Mesendoderm (in vitro differentiated cells): ENCODE measurements at regions not wholly inside any gene's neighbourhood (a gene's known extent, or its start where the extent isn't known, plus 50 kb on each side); places are given as distances from the start of the nearest gene placed in this dataset.

Experiments
- DNase-seq: peaks from one replicate; pipeline ENCODE4 v3.0.0; 2013
- H2AK5ac ChIP-seq: 2 replicates; pipeline ENCODE4 v1.6.1; 2013; ENCODE audit warnings: low read length, inconsistent platforms
- H2BK120ac ChIP-seq: 2 replicates; pipeline ENCODE4 v1.6.1; 2013; ENCODE audit warnings: low read depth, mild to moderate bottlenecking, low read length, moderate library complexity, mixed read lengths
- H2BK15ac ChIP-seq: replicated peaks from 2 replicates; pipeline ENCODE4 v1.6.1; 2013; ENCODE audit warnings: low read depth, mild to moderate bottlenecking, moderate library complexity
- H2BK5ac ChIP-seq: 2 replicates; pipeline ENCODE4 v1.6.1; 2013; ENCODE audit warnings: low read length, inconsistent platforms
- H3K18ac ChIP-seq: 2 replicates; pipeline ENCODE4 v1.6.1; 2013; ENCODE audit warnings: mild to moderate bottlenecking, low read length, mixed read lengths
- H3K23ac ChIP-seq: one replicate; pipeline ENCODE4 v1.6.1; 2013; ENCODE audit warnings: low read length
- H3K27ac ChIP-seq: 2 replicates; pipeline ENCODE4 v1.5.1; 2013; ENCODE audit warnings: low read depth, mild to moderate bottlenecking, inconsistent platforms, low read length, moderate library complexity
- H3K27me3 ChIP-seq: 2 replicates; pipeline ENCODE4 v1.6.1; 2013; ENCODE audit warnings: low read length, control low read depth, mild to moderate bottlenecking, inconsistent platforms; ENCODE audit not compliant: insufficient read depth, poor library complexity
- H3K36me3 ChIP-seq: 2 replicates; pipeline ENCODE4 v1.6.1; 2013; ENCODE audit warnings: low read length, inconsistent platforms; ENCODE audit not compliant: control insufficient read depth, insufficient read depth
- H3K4ac ChIP-seq: one replicate; pipeline ENCODE4 v1.6.1; 2013; ENCODE audit warnings: low read depth, mild to moderate bottlenecking, low read length, moderate library complexity
- H3K4me1 ChIP-seq: 2 replicates; pipeline ENCODE4 v1.6.1; 2013; ENCODE audit warnings: low read depth, low read length, inconsistent platforms; ENCODE audit not compliant: control insufficient read depth
- H3K4me2 ChIP-seq: 2 replicates; pipeline ENCODE4 v1.6.1; 2013; ENCODE audit warnings: low read length
- H3K4me3 ChIP-seq: 2 replicates; pipeline ENCODE4 v1.5.1; 2013; ENCODE audit warnings: mild to moderate bottlenecking, low read length
- H3K56ac ChIP-seq: one replicate; pipeline ENCODE4 v1.6.1; 2013; ENCODE audit warnings: low read length
- H3K79me1 ChIP-seq: 2 replicates; pipeline ENCODE4 v1.6.1; 2013; ENCODE audit warnings: low read length, inconsistent platforms
- H3K79me2 ChIP-seq: 2 replicates; pipeline ENCODE4 v1.6.1; 2013; ENCODE audit warnings: mild to moderate bottlenecking, low read length; ENCODE audit not compliant: control insufficient read depth, insufficient read depth
- H3K9ac ChIP-seq: 2 replicates; pipeline ENCODE4 v1.6.1; 2013; ENCODE audit warnings: low read length, inconsistent platforms
- H4K5ac ChIP-seq: one replicate; pipeline ENCODE4 v1.6.1; 2013; ENCODE audit warnings: low read length
- H4K8ac ChIP-seq: one replicate; pipeline ENCODE4 v1.6.1; 2013; ENCODE audit warnings: low read depth, mild to moderate bottlenecking, control low read depth, low read length, moderate library complexity
- WGBS: extraction: QIAGEN DNeasy Blood & Tissue Kit; methylation state at CpG from one replicate; pipeline ENCODE4 v1.1.7; 2013; ENCODE audit warnings: low lambda C conversion rate, missing lambda C conversion rate; ENCODE audit not compliant: insufficient coverage; ENCODE audit errors: extremely low coverage; 5-methylcytosine and 5-hydroxymethylcytosine counted together

GRCh38 chr16:47939680-47940079 is 216.1 kb downstream of the ABCC12 start:
- Histone ChIP-seq H4K8ac (no peak overlapping the region), H3K9ac (peak overlapping the region; percentile 45), H3K79me1 (no peaks in the 10 kb centered on the region), H3K4me3 (no peak overlapping the region), H2AK5ac (peak overlapping the region; percentile 8), H3K56ac (peak overlapping the region; percentile 63), H3K36me3 (no peaks in the 10 kb centered on the region), H2BK120ac (no peak overlapping the region), H3K27me3 (no peaks in the 10 kb centered on the region), H2BK15ac (no peak overlapping the region), H3K79me2 (no peaks in the 10 kb centered on the region), H3K23ac (no peak overlapping the region), H2BK5ac (peak overlapping the region; percentile 86), H3K4me2 (no peak overlapping the region), H3K4me1 (peaks cover 9% of the 10 kb centered on the region), H3K18ac (peak overlapping the region; percentile 2), H3K4ac (no peak overlapping the region), H4K5ac (peak overlapping the region; percentile 14), H3K27ac (no peak overlapping the region)
- WGBS = no CpG with 5 or more reads among the region's 4 CpGs
- DNase-seq = no peak

- Histone ChIP-seq H2AK5ac (no peak overlapping the region), H3K27me3 (no peaks in the 10 kb centered on the region), H3K4me3 (no peak overlapping the region), H4K8ac (no peak overlapping the region), H2BK15ac (no peak overlapping the region), H3K27ac (no peak overlapping the region), H3K9ac (no peak overlapping the region), H3K4me1 (peaks cover 9% of the 10 kb centered on the region), H3K4ac (no peak overlapping the region), H2BK120ac (no peak overlapping the region), H3K4me2 (no peak overlapping the region), H3K79me2 (no peaks in the 10 kb centered on the region), H3K23ac (no peak overlapping the region), H3K56ac (no peak overlapping the region), H4K5ac (no peak overlapping the region), H3K79me1 (no peaks in the 10 kb centered on the region), H3K36me3 (no peaks in the 10 kb centered on the region), H2BK5ac (no peak overlapping the region), H3K18ac (no peak overlapping the region)
- DNase-seq = no peak
- WGBS = no CpG with 5 or more reads among the region's 1 CpG
Measured at GRCh38 chr16:47938272-47938671, 217.5 kb downstream of the ABCC12 start.

- no peak overlapping the region for H2AK5ac ChIP-seq
- no peak overlapping the region for H4K5ac ChIP-seq
- no peak overlapping the region for H2BK5ac ChIP-seq
- H3K4ac ChIP-seq = no peak overlapping the region
- H3K56ac ChIP-seq = no peak overlapping the region
- H3K79me2 ChIP-seq = no peaks in the 10 kb centered on the region
- no peak overlapping the region for H3K27ac ChIP-seq
- H3K23ac ChIP-seq = no peak overlapping the region
- H3K36me3 ChIP-seq = no peaks in the 10 kb centered on the region
- WGBS = no CpG with 5 or more reads among the region's 9 CpGs
- H2BK120ac ChIP-seq = no peak overlapping the region
- DNase-seq = peak; percentile 51
- H3K4me2 ChIP-seq = no peak overlapping the region
- H3K79me1 ChIP-seq = no peaks in the 10 kb centered on the region
- no peak overlapping the region for H4K8ac ChIP-seq
- no peak overlapping the region for H3K18ac ChIP-seq
- H3K9ac ChIP-seq = no peak overlapping the region
- H2BK15ac ChIP-seq = no peak overlapping the region
- H3K27me3 ChIP-seq = no peaks in the 10 kb centered on the region
- no peaks in the 10 kb centered on the region for H3K4me1 ChIP-seq
- H3K4me3 ChIP-seq = no peak overlapping the region
Measured at GRCh38 chr16:47928008-47928407, 227.8 kb downstream of the ABCC12 start.

- no peak overlapping the region for H3K4me2 ChIP-seq
- no peak overlapping the region for H4K8ac ChIP-seq
- H3K36me3 ChIP-seq = no peaks in the 10 kb centered on the region
- no peak overlapping the region for H2BK5ac ChIP-seq
- H3K4me1 ChIP-seq = no peaks in the 10 kb centered on the region
- no peak overlapping the region for H2AK5ac ChIP-seq
- H3K79me2 ChIP-seq = no peaks in the 10 kb centered on the region
- H3K18ac ChIP-seq = peak overlapping the region; percentile 33
- peak overlapping the region; percentile 64 for H2BK15ac ChIP-seq
- no peaks in the 10 kb centered on the region for H3K27me3 ChIP-seq
- DNase-seq = peak; percentile 20
- no peak overlapping the region for H4K5ac ChIP-seq
- no peak overlapping the region for H3K4me3 ChIP-seq
- no peak overlapping the region for H3K23ac ChIP-seq
- H2BK120ac ChIP-seq = no peak overlapping the region
- no peaks in the 10 kb centered on the region for H3K79me1 ChIP-seq
- H3K56ac ChIP-seq = no peak overlapping the region
- no peak overlapping the region for H3K4ac ChIP-seq
- WGBS = no CpG with 5 or more reads among the region's 6 CpGs
- no peak overlapping the region for H3K27ac ChIP-seq
- H3K9ac ChIP-seq = no peak overlapping the region
Measured at GRCh38 chr16:47927330-47927729, 228.5 kb downstream of the ABCC12 start.

- Histone ChIP-seq H3K79me1 (no peaks in the 10 kb centered on the region), H4K8ac (no peak overlapping the region), H3K4me2 (no peak overlapping the region), H3K18ac (no peak overlapping the region), H3K4me3 (no peak overlapping the region), H3K23ac (no peak overlapping the region), H3K4ac (no peak overlapping the region), H3K56ac (no peak overlapping the region), H2BK15ac (no peak overlapping the region), H3K9ac (no peak overlapping the region), H3K27ac (no peak overlapping the region), H4K5ac (no peak overlapping the region), H3K79me2 (no peaks in the 10 kb centered on the region), H2BK5ac (no peak overlapping the region), H2BK120ac (no peak overlapping the region), H2AK5ac (no peak overlapping the region), H3K36me3 (no peaks in the 10 kb centered on the region), H3K27me3 (no peaks in the 10 kb centered on the region), H3K4me1 (no peaks in the 10 kb centered on the region)
- no peak for DNase-seq
- no CpG with 5 or more reads among the region's 8 CpGs for WGBS
Measured at GRCh38 chr16:47925811-47926460, 229.9 kb downstream of the ABCC12 start.

- no peak overlapping the region for H3K23ac ChIP-seq
- no peaks in the 10 kb centered on the region for H3K36me3 ChIP-seq
- no peak overlapping the region for H3K4me2 ChIP-seq
- no peak for DNase-seq
- H4K5ac ChIP-seq = no peak overlapping the region
- H3K18ac ChIP-seq = no peak overlapping the region
- no peaks in the 10 kb centered on the region for H3K79me2 ChIP-seq
- no peak overlapping the region for H3K9ac ChIP-seq
- H3K4ac ChIP-seq = no peak overlapping the region
- WGBS = no CpG with 5 or more reads among the region's 2 CpGs
- no peak overlapping the region for H3K4me3 ChIP-seq
- H3K27ac ChIP-seq = no peak overlapping the region
- H3K4me1 ChIP-seq = no peaks in the 10 kb centered on the region
- H3K27me3 ChIP-seq = no peaks in the 10 kb centered on the region
- no peak overlapping the region for H2AK5ac ChIP-seq
- H4K8ac ChIP-seq = no peak overlapping the region
- H3K79me1 ChIP-seq = no peaks in the 10 kb centered on the region
- H3K56ac ChIP-seq = no peak overlapping the region
- no peak overlapping the region for H2BK15ac ChIP-seq
- H2BK5ac ChIP-seq = no peak overlapping the region
- no peak overlapping the region for H2BK120ac ChIP-seq
Measured at GRCh38 chr16:47924950-47925349, 230.8 kb downstream of the ABCC12 start.
